Transverse colon (tissue), 4 donors: ENCODE measurements at regions not wholly inside any gene's neighbourhood (a gene's known extent, or its start where the extent isn't known, plus 50 kb on each side); places are given as distances from the start of the nearest gene placed in this dataset.

Source experiments
- CTCF ChIP-seq, 5 experiments: fragments of 200-600 bp in 3 of 5; fragments of 450-650 bp in 2 of 5; sonication (generic) in 3 of 5; IDR thresholded peaks; 1 replicate in 2 of 5; 2 replicates in 3 of 5; pipeline ENCODE4 v1.5.1; 2016 to 2017; ENCODE audit warnings: antibody characterized with exemption in 5 of 5, inconsistent platforms in 3 of 5, mild to moderate bottlenecking in 2 of 5, moderate library complexity in 1 of 5
- EP300 ChIP-seq: sonication (generic); formaldehyde crosslinking; IDR thresholded peaks from one replicate; pipeline ENCODE4 v1.6.1; 2017; ENCODE audit warnings: antibody characterized with exemption, low read depth
- POLR2A ChIP-seq: fragments of 450-650 bp; IDR thresholded peaks from one replicate; pipeline ENCODE4 v1.6.1; 2016; ENCODE audit warnings: antibody characterized with exemption, mild to moderate bottlenecking, moderate library complexity
- POLR2AphosphoS5 ChIP-seq, 3 donors: sonication (generic); formaldehyde crosslinking; IDR thresholded peaks; one replicate each; pipeline ENCODE4 v1.6.1; 2016; ENCODE audit warnings: antibody characterized with exemption in 3 of 3

- no peak for TF ChIP-seq CTCF (IDR thresholded peaks at IDR 0.05)
- TF ChIP-seq POLR2A = no peak
- no peak for TF ChIP-seq POLR2AphosphoS5 (IDR thresholded peaks at IDR 0.05)
- no peak for TF ChIP-seq EP300
These were observed 562.2 kb downstream of the VRK1 start for GRCh38 chr14:97359341-97359740.
